ENCODE measurements at regions not wholly inside any gene's neighbourhood (a gene's known extent, or its start where the extent isn't known, plus 50 kb on each side); places are given as distances from the start of the nearest gene placed in this dataset.

GRCh38 chr17:53387745-53388144 is 435.0 kb upstream of the KIF2B start:
- Histone ChIP-seq H4K20me1 (ENCODE audit: insufficient read depth, low read length) (no peaks in the 10 kb centered on the region), H2AK9ac (replicated peaks; ENCODE audit: low read depth, low read length, poor library complexity) (no peak overlapping the region), H3K9me1 (ENCODE audit: insufficient read depth, low read length) (no peaks in the 10 kb centered on the region), H3K56ac (ENCODE audit: extremely low read depth, insufficient read depth, low read length) (no peak overlapping the region), H4K8ac (ENCODE audit: low read depth in 2 of 2, low read length in 2 of 2) (no peak overlapping the region), H4K5ac (ENCODE audit: low read depth, low read length) (no peak overlapping the region), H3K79me1 (ENCODE audit: low read depth in 1 of 2, low read length in 2 of 2) (no peaks in the 10 kb centered on the region), H3K4me2 (ENCODE audit: low read depth, low read length) (no peak overlapping the region), H2AK5ac (ENCODE audit: low read depth, low read length) (no peak overlapping the region), H2AFZ (replicated peaks; ENCODE audit: low read length, poor library complexity) (no peak overlapping the region), H2BK15ac (ENCODE audit: low read depth, low read length) (no peak overlapping the region), H2BK20ac (ENCODE audit: low read depth, low read length) (no peak overlapping the region), H3K23ac (ENCODE audit: low read depth, low read length) (no peak overlapping the region), H3K9ac (ENCODE audit: low read depth, low read length) (no peak overlapping the region), H3K27me3 (ENCODE audit: control insufficient read depth, insufficient read depth, low read length) (no peaks in the 10 kb centered on the region), H3K4me1 (ENCODE audit: control insufficient read depth, insufficient read depth, low read length) (no peaks in the 10 kb centered on the region), H3K4me3 (ENCODE audit: insufficient read depth, low read depth, low read length) (no peak overlapping the region), H3K14ac (replicated peaks; ENCODE audit: low read depth, low read length) (no peak overlapping the region), H2BK5ac (ENCODE audit: low read depth, low read length, poor library complexity, severe bottlenecking) (no peak overlapping the region), H3K36me3 (ENCODE audit: control insufficient read depth, insufficient read depth, low read length) (no peaks in the 10 kb centered on the region), H4K91ac (ENCODE audit: insufficient read depth, low read depth, low read length) (no peak overlapping the region), H2BK120ac (ENCODE audit: low read depth, low read length) (no peak overlapping the region), H3K4ac (ENCODE audit: low read depth, low read length) (no peak overlapping the region), H3K27ac (ENCODE audit: insufficient read depth, low read length) (no peak overlapping the region), H3K18ac (ENCODE audit: low read depth, low read length) (no peak overlapping the region), H3K9me3 (ENCODE audit: control insufficient read depth, insufficient read depth, low read length) (0 out of 2 replicates have a peak, but pooled peaks cover 2% of the 10 kb centered on the region)
- no CpG with 5 or more reads among the region's 3 CpGs for WGBS, 2 experiments (ENCODE audit: extremely low coverage in 2 of 2, insufficient read length in 1 of 2)
- dilution Hi-C loops (cut with HindIII; ENCODE audit: low sequenced_read_pairs, unreplicated experiment): no loop called here
- ChIA-PET POLR2A (ENCODE audit: unreplicated experiment) (no interaction called here), CTCF (no interaction called here)
- intact Hi-C loops (cut with micrococcal nuclease): no loop called here
- ATAC-seq (ENCODE audit: low read depth) (no peak), DNase-seq (no peak)
- BruUV-seq (replicated peaks): no TSS peak
- TF ChIP-seq NFE2L2 (IDR thresholded peaks at IDR 0.05; ENCODE audit: low read depth, low read length) (no peak), RFX5 (IDR thresholded peaks at IDR 0.05; ENCODE audit: low read depth, low read length) (no peak), RAD21 (IDR thresholded peaks at IDR 0.05; ENCODE audit: low read length) (no peak), SMC3 (IDR thresholded peaks at IDR 0.05; ENCODE audit: low read depth, low read length) (no peak), MAZ (IDR thresholded peaks at IDR 0.05; ENCODE audit: borderline replicate concordance, low read depth, low read length) (no peak), FOS (IDR thresholded peaks at IDR 0.05; ENCODE audit: low read depth, low read length) (no peak), CTCF (conservative IDR thresholded peaks at IDR 0.05; ENCODE audit: low read depth, low read length) (no peak), MAFK (IDR thresholded peaks at IDR 0.05; ENCODE audit: low read depth, low read length) (no peak), CEBPB (IDR thresholded peaks at IDR 0.05; ENCODE audit: low read depth, low read length) (no peak), CHD1 (IDR thresholded peaks at IDR 0.05; ENCODE audit: low read depth, low read length) (no peak), ELK1 (IDR thresholded peaks at IDR 0.05; ENCODE audit: borderline replicate concordance, low read depth, low read length) (no peak)
- in situ Hi-C loops (cut with MboI; ENCODE audit: low sequenced_read_pairs): no loop called here

All from IMR-90 (cell line).